HG03280 (cell line): ENCODE measurements at regions not wholly inside any gene's neighbourhood (a gene's known extent, or its start where the extent isn't known, plus 50 kb on each side); places are given as distances from the start of the nearest gene placed in this dataset.
"Not testable (repeated sequence)": the region's sequence is repeated elsewhere in the genome, so short reads cannot be mapped to it uniquely, and the experiment has no call there.

Source experiments
- ATAC-seq: cut with Tn5 transposase; IDR thresholded peaks from one replicate; pipeline ENCODE4 v1.9.1; 2021; ENCODE audit warnings: mild to moderate bottlenecking, moderate library complexity; ENCODE audit not compliant: unreplicated experiment

- ATAC-seq, result no peak
Observed at GRCh38 chr10:25076506-25077177, 60.2 kb downstream of the THNSL1 start.

DNA sequence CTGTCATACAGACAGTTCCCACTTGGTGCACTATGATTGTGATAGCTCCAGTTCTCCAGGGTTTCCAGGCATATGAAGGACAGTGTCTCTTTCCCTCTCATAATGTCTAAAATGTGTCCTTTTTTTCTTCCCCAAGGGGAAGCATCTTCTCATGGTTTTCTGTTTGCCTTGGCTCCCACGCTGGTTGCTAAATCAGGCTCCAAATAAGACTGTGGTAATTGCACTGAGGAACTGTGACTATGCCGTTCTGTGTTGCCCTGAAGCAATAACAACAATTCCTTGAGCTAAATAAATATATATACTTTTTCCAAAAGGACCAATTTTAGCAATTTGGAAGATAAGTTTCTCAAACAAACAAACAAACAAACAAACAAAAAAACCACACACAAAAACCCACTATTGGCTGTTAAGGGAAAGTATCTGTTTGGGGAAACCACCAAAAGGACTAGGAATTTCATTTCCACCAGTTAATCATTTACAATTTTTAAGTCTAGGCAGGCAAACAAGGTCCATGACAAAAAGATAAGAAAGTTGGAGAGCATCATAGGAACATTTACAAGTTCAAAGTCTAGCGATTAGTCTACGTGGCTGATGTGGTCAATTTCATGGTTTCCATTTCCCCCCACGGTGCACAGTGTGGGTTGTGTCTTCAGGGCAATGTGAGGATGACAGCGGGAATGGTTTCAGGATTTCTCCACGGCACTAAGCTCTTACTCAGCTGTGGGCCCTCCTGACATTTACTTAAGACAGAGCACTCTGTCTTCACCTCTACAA lies 62.4 kb downstream of the THNSL1 start:
- no peak for ATAC-seq

DNA sequence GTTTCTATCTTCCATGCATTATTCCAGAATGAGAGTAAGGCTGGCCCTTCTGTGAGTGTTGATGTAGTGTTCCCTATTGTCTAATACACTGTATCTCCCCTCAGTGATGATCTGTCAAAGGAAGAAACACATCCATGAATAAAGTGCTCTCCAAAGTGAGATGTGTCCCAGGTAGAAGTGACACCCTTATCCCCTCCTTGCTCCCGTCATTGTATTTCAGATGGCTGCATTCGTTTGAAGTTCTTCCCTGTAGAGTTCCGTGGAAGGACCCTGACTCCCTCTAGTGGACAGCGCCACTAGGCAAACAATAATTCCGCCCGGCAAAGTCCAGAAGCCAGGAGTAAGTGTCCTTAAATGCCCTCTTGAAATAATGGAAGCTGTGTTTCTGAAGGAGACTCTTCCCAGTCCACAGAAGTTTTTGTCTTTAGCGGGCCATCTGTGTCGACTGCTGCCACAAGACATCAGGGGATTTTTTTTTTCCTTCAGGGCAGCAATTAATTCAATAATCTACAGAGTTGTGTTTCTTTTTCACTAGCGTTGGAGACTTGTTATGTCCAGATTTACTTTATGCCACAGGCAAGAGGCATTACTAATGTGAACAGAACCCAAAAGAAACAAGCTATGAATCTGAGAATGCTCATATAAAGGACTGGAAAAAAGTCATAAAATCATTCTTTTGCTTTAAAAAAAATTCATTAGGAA lies 64.6 kb downstream of the THNSL1 start:
- ATAC-seq, result peak; percentile 85

DNA sequence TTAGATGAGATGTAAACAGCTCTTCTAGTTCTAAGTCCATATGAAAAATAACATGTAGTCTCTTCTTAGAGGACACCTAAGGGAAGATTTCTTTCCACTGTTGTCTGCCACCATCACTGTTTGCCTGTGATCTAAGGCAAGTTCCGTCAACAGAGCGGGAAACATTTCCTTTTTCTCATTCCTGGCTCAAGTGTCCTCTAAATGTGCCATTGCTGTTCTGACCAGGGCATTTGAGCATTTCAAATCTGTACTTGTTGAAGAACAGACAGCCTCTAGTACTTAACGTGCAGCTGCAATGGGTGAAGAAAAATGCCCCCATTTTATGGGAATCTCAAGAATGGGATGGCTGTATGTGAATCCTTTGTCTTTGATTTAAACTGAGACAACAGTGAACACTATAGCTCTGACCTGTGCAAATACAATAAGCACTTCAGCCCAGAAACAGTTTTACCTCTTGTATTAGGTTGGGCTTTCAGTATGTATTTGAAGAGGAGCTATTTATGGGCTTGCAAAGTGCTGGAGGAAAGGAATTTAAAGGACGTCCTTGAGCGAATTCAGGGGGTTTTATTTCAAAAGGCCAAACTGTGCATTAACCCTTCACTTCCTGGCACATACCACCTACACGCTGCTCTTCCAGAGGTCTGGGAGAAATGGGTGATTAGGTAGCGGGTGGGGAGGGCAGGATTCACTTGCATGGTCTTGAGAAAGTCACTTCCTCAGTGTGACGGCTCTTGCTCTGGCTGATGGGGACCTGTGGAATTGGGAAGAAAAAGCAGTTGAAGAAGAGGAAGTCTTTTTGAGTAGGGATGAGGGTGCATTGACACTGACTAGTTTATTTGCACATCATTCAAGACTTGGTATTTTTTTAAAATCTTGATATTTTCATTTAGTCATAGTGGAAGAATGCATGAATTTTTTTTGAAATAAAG lies 66.1 kb downstream of the THNSL1 start:
- ATAC-seq, result no peak

DNA sequence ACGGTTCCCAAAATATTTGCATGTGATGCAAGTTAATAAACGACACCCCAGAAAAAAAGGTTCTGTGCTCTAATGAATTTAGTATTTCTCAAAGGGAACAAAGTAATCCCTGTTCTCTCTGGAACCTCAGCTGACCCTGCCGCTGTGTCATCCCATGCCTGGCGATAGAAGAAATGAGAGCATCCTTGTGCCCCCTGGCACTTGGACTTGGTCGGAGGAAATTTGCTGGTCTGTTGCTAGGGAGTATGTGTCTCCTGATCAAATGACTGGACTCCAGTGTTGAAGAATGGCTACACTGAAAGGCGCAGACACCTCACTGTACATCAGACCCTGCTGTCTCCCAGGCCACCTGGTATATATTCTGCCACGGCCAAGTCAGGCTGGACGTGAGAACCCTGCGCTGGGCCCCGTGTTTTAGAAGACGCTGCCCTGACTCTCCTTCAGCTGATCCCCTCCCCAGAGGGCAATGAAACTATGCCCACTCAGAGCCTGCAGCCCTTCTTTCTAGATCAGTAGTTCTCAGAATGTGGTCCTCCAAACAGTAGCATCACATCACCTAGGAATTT lies 67.2 kb downstream of the THNSL1 start:
- ATAC-seq, result no peak

- no peak for ATAC-seq
Observed at GRCh38 chr10:25084447-25084846, 68.0 kb downstream of the THNSL1 start.

DNA sequence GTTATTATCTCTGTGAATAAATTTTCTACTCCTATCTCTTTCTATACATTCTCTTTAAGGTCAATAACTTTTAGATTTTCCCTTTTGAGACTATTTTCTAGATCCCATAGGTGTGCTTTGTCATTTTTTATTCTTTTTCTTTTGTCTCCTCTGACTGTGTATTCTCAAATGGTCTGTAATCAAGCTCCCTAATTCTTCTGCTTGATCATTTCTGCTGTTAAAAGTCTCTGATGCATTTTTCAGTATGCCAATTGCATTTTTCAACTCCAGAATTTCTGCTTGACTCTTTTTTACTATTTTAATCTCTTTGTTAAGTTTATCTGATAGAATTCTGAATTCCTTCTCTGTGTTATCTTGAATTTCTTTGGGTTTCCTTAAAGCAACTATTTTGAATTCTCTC lies 78.2 kb downstream of the THNSL1 start:
- no peak for ATAC-seq

DNA sequence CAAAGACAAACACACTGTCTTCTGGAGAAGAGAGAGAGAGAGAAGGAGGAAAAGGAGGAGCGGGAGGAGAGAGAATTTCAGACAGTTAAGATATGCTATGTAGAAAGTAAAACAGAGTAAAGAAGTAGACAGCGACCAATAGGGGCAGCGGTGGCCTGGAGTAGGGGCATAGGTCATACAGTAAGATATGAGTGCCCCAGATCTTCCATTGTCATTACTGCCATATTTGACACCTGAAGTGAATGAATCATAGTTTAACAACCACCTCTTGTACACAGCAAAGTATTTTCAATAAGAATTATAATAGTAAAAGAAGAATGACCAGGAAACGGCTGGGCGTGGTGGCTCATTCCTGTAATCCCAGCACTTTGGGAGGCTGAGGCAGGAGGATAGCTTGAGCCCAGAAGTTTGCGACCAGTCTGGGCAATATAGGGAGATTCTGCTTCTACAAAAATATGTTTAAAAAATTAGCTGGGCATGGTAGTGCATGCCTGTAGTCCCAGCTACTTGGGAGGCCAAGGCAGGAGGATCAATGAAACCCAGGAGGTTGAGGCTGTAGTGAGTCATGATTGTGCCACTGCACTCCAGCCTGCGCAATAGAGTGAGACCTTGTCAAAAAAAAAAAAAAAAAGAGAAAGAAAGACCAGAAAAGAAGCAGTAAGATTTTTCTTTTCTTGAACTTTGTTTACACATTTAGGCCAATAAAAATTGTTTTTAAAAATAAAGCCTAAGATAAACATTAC lies 77.0 kb upstream of the GPR158 start:
- no peak for ATAC-seq

DNA sequence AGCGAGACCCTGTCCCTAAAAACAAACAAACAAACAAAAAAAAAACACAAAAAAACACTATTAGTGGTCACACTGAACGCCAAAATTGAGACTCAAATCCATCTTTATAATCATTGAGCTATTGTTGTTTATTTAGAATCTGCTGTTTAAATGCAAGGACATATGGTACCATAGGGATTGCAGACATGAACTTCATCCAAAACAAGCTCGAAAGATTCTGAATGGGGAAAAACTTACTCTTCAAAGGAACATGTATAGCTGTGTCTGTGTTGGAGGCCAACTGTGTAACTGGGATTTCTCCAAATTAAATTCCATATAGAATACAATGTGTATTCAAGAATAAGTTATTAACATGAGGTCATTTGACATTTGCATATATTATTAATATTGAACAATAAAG lies 74.7 kb upstream of the GPR158 start:
- no peak for ATAC-seq

DNA sequence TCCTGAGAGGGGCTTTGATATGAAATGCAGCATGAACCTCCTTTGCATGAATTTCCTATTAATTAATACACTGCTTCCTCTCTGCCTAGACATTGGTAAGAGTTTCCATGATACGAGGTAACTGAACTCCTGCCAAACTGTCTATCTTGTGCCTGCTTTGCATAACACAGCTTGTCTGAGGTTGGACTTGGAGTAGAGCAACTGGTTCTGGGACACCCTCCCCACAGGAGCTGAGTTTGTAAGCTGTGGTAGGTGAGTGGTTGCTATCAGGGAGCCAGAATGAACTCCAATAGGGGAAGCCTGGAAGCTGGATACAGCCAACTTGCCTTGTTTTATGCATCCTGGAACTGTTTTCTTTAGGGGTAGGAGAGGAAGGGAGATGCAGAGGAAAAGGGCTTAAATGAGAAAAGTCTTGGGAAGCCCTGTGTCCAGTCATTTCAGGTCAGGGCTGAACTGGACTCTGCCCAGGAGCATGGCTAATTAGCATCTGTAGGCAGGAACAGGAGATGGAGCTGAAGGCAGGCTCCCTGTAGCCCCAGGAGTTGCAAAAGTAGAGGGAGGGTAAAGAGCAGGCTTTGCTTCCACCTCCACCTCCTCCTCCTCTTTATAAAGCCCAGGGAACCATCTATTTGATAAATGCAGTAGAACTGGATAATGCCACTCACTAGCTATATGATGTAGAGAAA lies 73.2 kb upstream of the GPR158 start:
- no peak for ATAC-seq

DNA sequence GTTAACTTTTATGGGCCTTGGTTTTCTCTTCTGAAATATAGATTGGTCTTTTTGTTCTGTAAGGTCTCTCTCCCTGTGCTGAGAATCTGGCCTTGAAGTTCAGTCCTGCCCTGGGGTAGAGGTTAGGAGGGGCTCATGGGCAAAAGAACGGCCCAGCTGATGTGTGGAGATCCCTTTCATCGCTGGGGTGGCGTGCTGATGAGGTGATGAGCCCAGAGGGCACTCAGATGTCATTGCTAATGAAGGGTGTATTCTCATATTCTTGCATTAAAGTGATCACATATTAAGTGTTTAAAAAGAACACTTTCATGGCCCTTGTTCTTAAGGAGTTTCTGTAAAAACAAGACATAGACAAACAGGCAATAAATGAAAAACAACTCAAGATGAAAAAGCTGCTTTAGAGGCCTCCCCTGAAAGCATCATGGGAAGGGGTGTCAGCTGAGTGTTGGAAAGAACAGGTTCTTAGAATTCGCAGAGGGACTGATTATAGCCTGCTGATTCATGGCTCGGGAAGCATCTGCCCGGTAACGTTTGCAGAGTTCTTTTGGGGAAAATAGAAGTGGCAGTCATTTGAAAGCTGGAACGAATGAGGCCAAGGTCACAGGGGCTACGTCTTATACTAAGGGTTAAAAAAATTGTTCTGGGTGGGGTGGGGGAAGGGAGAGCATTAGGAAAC lies 72.5 kb upstream of the GPR158 start:
- ATAC-seq, result no peak

GRCh38 chr10:25103703-25104102 lies 71.1 kb upstream of the GPR158 start:
- ATAC-seq, result no peak

DNA sequence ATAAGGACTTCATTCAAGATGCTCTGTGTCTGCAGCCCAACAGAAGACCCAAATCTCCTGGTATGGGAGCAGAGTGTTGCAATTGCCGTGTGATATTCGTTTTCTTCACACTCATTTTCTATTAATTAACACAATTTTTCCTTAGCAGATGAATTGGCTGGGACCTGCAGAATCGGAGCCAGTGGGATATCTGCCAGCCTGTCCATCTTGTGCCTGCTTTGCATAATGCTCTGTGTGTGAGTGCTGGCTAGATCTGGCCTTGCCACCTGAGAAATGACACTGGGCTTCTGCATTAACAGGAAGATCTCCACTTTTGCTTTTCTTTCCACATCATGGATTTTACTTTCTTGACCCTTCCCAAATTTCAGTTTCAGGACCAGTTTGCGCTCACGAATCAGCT lies 70.4 kb upstream of the GPR158 start:
- ATAC-seq, result no peak

GRCh38 chr10:25105262-25105661 lies 69.5 kb upstream of the GPR158 start:
- no peak for ATAC-seq

DNA sequence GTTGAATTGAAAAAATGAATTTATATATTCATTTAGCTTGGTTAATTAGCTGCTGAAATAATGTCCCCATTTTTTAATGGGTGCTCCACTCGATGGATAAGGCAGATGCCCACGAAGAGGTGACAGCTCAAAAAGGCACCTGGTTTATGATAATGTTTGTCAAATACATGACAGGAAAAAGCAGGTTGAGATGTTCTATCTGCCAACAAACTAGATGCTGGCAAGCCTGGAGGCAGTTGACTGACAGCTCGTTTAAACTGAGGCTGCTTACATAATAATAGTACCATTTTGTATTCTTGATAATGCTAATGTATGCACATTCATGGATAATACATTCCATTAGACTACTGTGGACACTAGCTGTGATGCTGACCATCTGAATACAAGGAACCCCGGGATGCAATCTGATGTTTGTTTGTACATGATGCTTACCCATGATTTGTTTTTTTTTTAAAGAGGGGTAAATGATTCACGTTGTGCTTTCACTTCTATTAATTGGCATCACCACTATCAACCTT lies 69.0 kb upstream of the GPR158 start:
- no peak for ATAC-seq

- ATAC-seq, result no peak
Observed at GRCh38 chr10:25107756-25108155, 67.0 kb upstream of the GPR158 start.

- ATAC-seq, result not testable (repeated sequence)
Observed at GRCh38 chr10:25109896-25110295, 64.9 kb upstream of the GPR158 start.

DNA sequence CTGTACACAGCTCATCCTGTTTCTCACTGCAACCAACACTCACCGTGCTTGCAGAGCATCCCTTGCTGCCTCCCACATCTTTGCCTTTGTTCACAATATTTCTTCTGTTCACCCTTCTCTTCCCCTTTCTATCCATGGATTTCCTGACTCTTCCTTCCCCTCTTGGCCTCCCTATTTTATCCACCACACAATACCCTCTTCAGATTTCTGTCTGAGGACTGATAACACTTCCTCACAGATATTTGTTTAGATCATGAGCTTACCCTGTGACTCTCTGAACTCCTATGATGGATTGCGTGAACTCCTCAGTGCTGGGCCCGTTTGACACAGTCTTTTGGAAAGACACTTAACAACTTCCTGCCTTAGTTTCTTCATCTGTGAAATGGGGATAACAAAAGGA lies 62.8 kb upstream of the GPR158 start:
- ATAC-seq, result no peak
